HepG2 (cell line): ENCODE measurements at regions not wholly inside any gene's neighbourhood (a gene's known extent, or its start where the extent isn't known, plus 50 kb on each side); places are given as distances from the start of the nearest gene placed in this dataset.

Experiments used
- ATAC-seq: fragments of 200-7000 bp; cut with Tn5 transposase; 3 replicates; pipeline ENCODE4 v1.9.1; 2020; ENCODE audit warnings: mild to moderate bottlenecking, moderate library complexity
- BruUV-seq: library from RNA; stranded (reverse); fragments of 400-500 nt; replicated peaks from 2 replicates; lab custom pipeline; 2021; lab: Mats Ljungman, UMichigan
- CTCF ChIA-PET: fragments of 300-600 bp; formaldehyde crosslinking; extraction: SDS; loops from one replicate; lab custom pipeline; 2021; ENCODE audit warnings: low total read pairs, inconsistent platforms, low intra/inter-chr PET ratio; lab: Yijun Ruan, JAX
- POLR2A ChIA-PET: fragments of 350-600 bp; sonication (Branson Sonifier 250); formaldehyde crosslinking; loops from one replicate; lab custom pipeline; 2020; ENCODE audit warnings: antibody characterized with exemption, inconsistent platforms; lab: Yijun Ruan, JAX
- DNase-seq: peaks from one replicate; pipeline ENCODE4 v3.0.0-alpha.2; 2015; ENCODE audit warnings: low spot score
- FAIRE-seq: peaks from 3 replicates; lab custom pipeline; 2011; peaks lifted over from hg19 to GRCh38; lab: Jason Lieb, UNC
- H2AFZ ChIP-seq: one replicate; pipeline ENCODE4 v1.6.1; 2011; ENCODE audit warnings: low read length, inconsistent platforms
- H3K27ac ChIP-seq: fragments of 300-600 bp; 3 replicates; pipeline ENCODE4 v1.8.0; 2011; ENCODE audit warnings: mixed run types, mild to moderate bottlenecking, mixed read lengths, low read length, inconsistent platforms; ENCODE audit not compliant: insufficient read depth; ENCODE audit errors: extremely low read length
- H3K27me3 ChIP-seq, 2 experiments: fragments of 200-600 bp in 1 of 2; 2 replicates in 1 of 2; 3 replicates in 1 of 2; pipeline versions ENCODE4 v1.6.0 to v1.8.0; 2011; ENCODE audit warnings: low read length in 2 of 2, mild to moderate bottlenecking in 2 of 2, moderate library complexity in 2 of 2, inconsistent platforms in 1 of 2; ENCODE audit not compliant: insufficient read depth in 2 of 2, control insufficient read depth in 1 of 2
- H3K36me3 ChIP-seq, 2 experiments: fragments of 200-600 bp in 1 of 2; replicated peaks in 1 of 2; 2 replicates in 1 of 2; 3 replicates in 1 of 2; pipeline versions ENCODE4 v1.5.1 to v1.8.0; 2011; ENCODE audit warnings: low read length in 2 of 2, inconsistent platforms in 1 of 2; ENCODE audit not compliant: insufficient read depth in 2 of 2, control insufficient read depth in 1 of 2
- H3K4me1 ChIP-seq: 2 replicates; pipeline ENCODE4 v1.5.1; 2012; ENCODE audit warnings: low read length, inconsistent platforms; ENCODE audit not compliant: insufficient read depth
- H3K4me2 ChIP-seq: 2 replicates; pipeline ENCODE4 v1.6.0; 2011; ENCODE audit warnings: low read depth, low read length, inconsistent platforms
- H3K4me3 ChIP-seq, 3 experiments: fragments of 200-600 bp in 1 of 3; sonication (generic), shearing (Covaris generic) in 1 of 3; replicated peaks in 1 of 3; 2 replicates each; pipeline ENCODE4 v1.5.1; 2011 to 2016; ENCODE audit warnings: low read length in 3 of 3, inconsistent platforms in 2 of 3, low read depth in 2 of 3, mild to moderate bottlenecking in 2 of 3, control low read depth in 1 of 3, mixed read lengths in 1 of 3; ENCODE audit not compliant: insufficient read depth in 1 of 3
- H3K79me2 ChIP-seq: one replicate; pipeline ENCODE4 v1.6.1; 2011; ENCODE audit warnings: low read length, inconsistent platforms; ENCODE audit not compliant: insufficient read depth
- H3K9ac ChIP-seq: 2 replicates; pipeline ENCODE4 v1.6.0; 2011; ENCODE audit warnings: mild to moderate bottlenecking, low read depth, low read length, inconsistent platforms; ENCODE audit not compliant: insufficient read depth
- H3K9me3 ChIP-seq: 2 replicates; pipeline ENCODE4 v1.5.1; 2012; ENCODE audit warnings: mild to moderate bottlenecking, low read length
- H4K20me1 ChIP-seq: 2 replicates; pipeline ENCODE4 v1.6.0; 2011; ENCODE audit warnings: inconsistent platforms, mild to moderate bottlenecking, low read length, moderate library complexity; ENCODE audit not compliant: insufficient read depth
- CC2D1A ChIP-seq: sonication (generic); formaldehyde crosslinking; IDR thresholded peaks from 2 replicates; pipeline ENCODE4 v1.8.1; 2023; ENCODE audit warnings: mild to moderate bottlenecking, missing genetic modification reagents
- FOSL1 ChIP-seq: sonication (generic); formaldehyde crosslinking; IDR thresholded peaks from 2 replicates; pipeline ENCODE4 v1.9.0; 2021; ENCODE audit warnings: missing genetic modification reagents, borderline replicate concordance
- MAFF ChIP-seq: IDR thresholded peaks from 2 replicates; pipeline ENCODE4 v1.6.1; 2011; ENCODE audit warnings: low read depth, low read length, improper control_type of control experiment
- MAFK ChIP-seq, 2 experiments: IDR thresholded peaks in 1 of 2; conservative IDR thresholded peaks in 1 of 2; 2 replicates each; pipeline ENCODE4 v1.6.1; 2011; ENCODE audit warnings: improper control_type of control experiment in 2 of 2, low read length in 2 of 2
- PBX3 ChIP-seq: sonication (generic); formaldehyde crosslinking; IDR thresholded peaks from 2 replicates; pipeline ENCODE4 v1.8.1; 2023; ENCODE audit warnings: missing genetic modification reagents, inconsistent platforms, borderline replicate concordance
- TSC22D2 ChIP-seq: sonication (generic); formaldehyde crosslinking; IDR thresholded peaks from 2 replicates; pipeline ENCODE4 v1.5.1; 2020; ENCODE audit warnings: missing genetic modification reagents, mild to moderate bottlenecking, borderline replicate concordance
- WIZ ChIP-seq: sonication (generic); formaldehyde crosslinking; IDR thresholded peaks from 2 replicates; pipeline ENCODE4 v1.5.1; 2020; ENCODE audit warnings: mild to moderate bottlenecking, missing genetic modification reagents
- WGBS: methylation state at CpG from one replicate; pipeline ENCODE4 v1.1.6; 2017; ENCODE audit warnings: low lambda C conversion rate; 5-methylcytosine and 5-hydroxymethylcytosine counted together
- in situ Hi-C: cut with HindIII; loops from 2 replicates; pipeline ENCODE4 v1.10.0; 2017; ENCODE audit warnings: low pct_unique_long_range_greater_than_20kb; ENCODE audit not compliant: extremely low pct_ligation_motif_present
- intact Hi-C: fragments of 100-400 bp; cut with micrococcal nuclease; formaldehyde crosslinking; loops from one replicate; pipeline ENCODE4 v1.10.0; 2022; ENCODE audit not compliant: unreplicated experiment
- TF ChIP-seq, protein P1 (sequence below): sonication (generic); formaldehyde crosslinking; IDR thresholded peaks from 2 replicates; pipeline ENCODE4 v1.4.0; 2020; ENCODE audit warnings: mild to moderate bottlenecking, low read depth, missing genetic modification reagents

GRCh38 chr2:80786584-80786983 is 482.0 kb upstream of the LRRTM1 start:
- Histone ChIP-seq H3K9ac (no peak overlapping the region), H3K27me3 (no peaks in the 10 kb centered on the region), H3K9me3 (peaks cover 64% of the 10 kb centered on the region), H4K20me1 (no peaks in the 10 kb centered on the region)
- CTCF ChIA-PET: no interaction called here
- POLR2A ChIA-PET: no interaction called here
- no peak for TF ChIP-seq TSC22D2
- peak; percentile 37 to 79; a peak in 3 of 4 replicates for TF ChIP-seq MAFK (conservative IDR thresholded peaks at IDR 0.05 in 1 of 2, IDR thresholded peaks at IDR 0.05 in 1 of 2; ENCODE audit: low read length in 2 of 2)
- no peak for TF ChIP-seq FOSL1 (CRISPR knock-in tag)
- peak; percentile 64; the same call in 1 of the 2 replicates for TF ChIP-seq MAFF
- no peak for TF ChIP-seq WIZ (CRISPR knock-in tag)
- TF ChIP-seq PBX3 (CRISPR knock-in tag): no peak
- no peak for TF ChIP-seq CC2D1A (CRISPR knock-in tag)
- TF ChIP-seq, protein P1, sequence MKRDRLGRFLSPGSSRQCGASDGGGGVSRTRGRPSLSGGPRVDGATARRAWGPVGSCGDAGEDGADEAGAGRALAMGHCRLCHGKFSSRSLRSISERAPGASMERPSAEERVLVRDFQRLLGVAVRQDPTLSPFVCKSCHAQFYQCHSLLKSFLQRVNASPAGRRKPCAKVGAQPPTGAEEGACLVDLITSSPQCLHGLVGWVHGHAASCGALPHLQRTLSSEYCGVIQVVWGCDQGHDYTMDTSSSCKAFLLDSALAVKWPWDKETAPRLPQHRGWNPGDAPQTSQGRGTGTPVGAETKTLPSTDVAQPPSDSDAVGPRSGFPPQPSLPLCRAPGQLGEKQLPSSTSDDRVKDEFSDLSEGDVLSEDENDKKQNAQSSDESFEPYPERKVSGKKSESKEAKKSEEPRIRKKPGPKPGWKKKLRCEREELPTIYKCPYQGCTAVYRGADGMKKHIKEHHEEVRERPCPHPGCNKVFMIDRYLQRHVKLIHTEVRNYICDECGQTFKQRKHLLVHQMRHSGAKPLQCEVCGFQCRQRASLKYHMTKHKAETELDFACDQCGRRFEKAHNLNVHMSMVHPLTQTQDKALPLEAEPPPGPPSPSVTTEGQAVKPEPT (CRISPR knock-in tag): no peak
- TF ChIP-seq, all 625 proteins: peak for 2
- H3K27ac ChIP-seq: no peak overlapping the region
- H3K79me2 ChIP-seq: no peaks in the 10 kb centered on the region
- no peak overlapping the region for H3K4me2 ChIP-seq
- FAIRE-seq: no peak
- H3K4me3 ChIP-seq: no peak overlapping the region
- no peaks in the 10 kb centered on the region for H3K4me1 ChIP-seq
- intact Hi-C loops: no loop called here
- H2AFZ ChIP-seq: no peak overlapping the region
- H3K36me3 ChIP-seq: no peaks in the 10 kb centered on the region
- no peak for DNase-seq
- ATAC-seq: no peak
- WGBS: 4% methylated on average over 1 of the region's 1 CpG
- no TSS peak for BruUV-seq
- in situ Hi-C loops: no loop called here
